ENCODE measurements at regions not wholly inside any gene's neighbourhood (a gene's known extent, or its start where the extent isn't known, plus 50 kb on each side); places are given as distances from the start of the nearest gene placed in this dataset.
A peak's percentile ranks its signal among the peaks of the same experiment; 100 is the strongest.
"Not testable (repeated sequence)": the region's sequence is repeated elsewhere in the genome, so short reads cannot be mapped to it uniquely, and the experiment has no call there.

DNA sequence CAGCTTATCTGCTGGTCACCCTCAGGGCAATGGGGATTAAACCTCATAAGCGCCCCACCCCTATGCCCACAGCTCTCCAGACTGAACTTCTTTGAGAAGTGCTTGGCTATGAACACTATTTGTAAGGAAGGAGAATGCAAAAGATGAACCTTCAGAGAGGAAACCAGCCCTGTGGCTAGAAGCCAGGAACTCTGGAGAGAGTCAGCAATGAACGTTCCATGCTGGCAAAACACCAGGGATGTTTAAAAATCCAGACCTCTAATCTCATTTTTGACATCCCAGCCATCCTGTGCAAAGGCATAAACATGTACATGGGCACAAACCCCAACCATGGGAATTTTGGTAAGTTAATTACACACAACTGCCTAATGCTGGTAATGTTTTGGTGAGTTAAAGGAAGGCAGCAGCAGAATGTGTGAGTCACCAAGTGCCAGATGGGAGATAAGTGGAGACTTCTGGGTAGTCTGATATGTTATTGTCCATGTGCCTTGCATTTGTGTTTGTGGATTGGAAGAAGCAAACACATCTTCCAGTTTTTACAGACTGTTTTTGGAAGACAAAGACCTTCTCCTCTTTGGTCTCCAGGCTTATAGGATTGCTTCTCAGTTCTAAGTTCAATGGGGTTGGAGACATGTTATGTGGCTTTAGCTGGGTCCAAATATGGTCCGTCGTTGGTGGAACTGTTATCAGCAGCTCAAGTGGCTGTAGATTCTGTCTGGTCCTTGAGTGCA lies 174.1 kb upstream of the ETV3 start:
- TF ChIP-seq, protein P1, sequence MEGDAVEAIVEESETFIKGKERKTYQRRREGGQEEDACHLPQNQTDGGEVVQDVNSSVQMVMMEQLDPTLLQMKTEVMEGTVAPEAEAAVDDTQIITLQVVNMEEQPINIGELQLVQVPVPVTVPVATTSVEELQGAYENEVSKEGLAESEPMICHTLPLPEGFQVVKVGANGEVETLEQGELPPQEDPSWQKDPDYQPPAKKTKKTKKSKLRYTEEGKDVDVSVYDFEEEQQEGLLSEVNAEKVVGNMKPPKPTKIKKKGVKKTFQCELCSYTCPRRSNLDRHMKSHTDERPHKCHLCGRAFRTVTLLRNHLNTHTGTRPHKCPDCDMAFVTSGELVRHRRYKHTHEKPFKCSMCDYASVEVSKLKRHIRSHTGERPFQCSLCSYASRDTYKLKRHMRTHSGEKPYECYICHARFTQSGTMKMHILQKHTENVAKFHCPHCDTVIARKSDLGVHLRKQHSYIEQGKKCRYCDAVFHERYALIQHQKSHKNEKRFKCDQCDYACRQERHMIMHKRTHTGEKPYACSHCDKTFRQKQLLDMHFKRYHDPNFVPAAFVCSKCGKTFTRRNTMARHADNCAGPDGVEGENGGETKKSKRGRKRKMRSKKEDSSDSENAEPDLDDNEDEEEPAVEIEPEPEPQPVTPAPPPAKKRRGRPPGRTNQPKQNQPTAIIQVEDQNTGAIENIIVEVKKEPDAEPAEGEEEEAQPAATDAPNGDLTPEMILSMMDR (IDR thresholded peaks at IDR 0.05; ENCODE audit: extremely low read depth, missing control alignments) = no peak
- no peak for DNase-seq (ENCODE audit: low spot score)

DNA sequence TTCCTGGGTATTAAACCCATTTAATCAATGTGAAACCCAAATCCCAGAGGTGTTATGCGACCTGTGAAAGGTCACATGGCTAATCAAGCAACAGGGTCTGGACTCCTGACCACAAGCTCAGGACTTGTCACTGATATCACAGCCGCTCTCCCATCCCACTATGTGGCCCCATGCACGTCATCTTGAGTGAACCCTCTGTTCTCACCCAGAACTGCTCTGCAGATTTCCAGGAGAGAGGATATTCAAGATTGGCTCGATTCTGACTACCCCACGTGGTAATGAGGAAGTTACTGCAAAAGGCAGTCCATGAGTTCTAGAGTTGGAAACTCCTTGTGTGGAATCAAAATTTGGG lies 173.5 kb upstream of the ETV3 start:
- TF ChIP-seq, protein P1 (IDR thresholded peaks at IDR 0.05; ENCODE audit: extremely low read depth, missing control alignments) = no peak
- DNase-seq (ENCODE audit: low spot score) = no peak

GRCh38 chr1:157310805-157311729 lies 172.9 kb upstream of the ETV3 start:
- TF ChIP-seq, protein P1 (IDR thresholded peaks at IDR 0.05; ENCODE audit: extremely low read depth, missing control alignments) = peak; percentile 30
- not testable (repeated sequence) for DNase-seq (ENCODE audit: low spot score)

GRCh38 chr1:157310401-157310800 lies 172.2 kb upstream of the ETV3 start:
- no peak for DNase-seq (ENCODE audit: low spot score)
- TF ChIP-seq, protein P1 (IDR thresholded peaks at IDR 0.05; ENCODE audit: extremely low read depth, missing control alignments) = no peak

- TF ChIP-seq, protein P1 (IDR thresholded peaks at IDR 0.05; ENCODE audit: extremely low read depth, missing control alignments) = no peak
These were observed 169.3 kb upstream of the ETV3 start for GRCh38 chr1:157307491-157307890.

DNA sequence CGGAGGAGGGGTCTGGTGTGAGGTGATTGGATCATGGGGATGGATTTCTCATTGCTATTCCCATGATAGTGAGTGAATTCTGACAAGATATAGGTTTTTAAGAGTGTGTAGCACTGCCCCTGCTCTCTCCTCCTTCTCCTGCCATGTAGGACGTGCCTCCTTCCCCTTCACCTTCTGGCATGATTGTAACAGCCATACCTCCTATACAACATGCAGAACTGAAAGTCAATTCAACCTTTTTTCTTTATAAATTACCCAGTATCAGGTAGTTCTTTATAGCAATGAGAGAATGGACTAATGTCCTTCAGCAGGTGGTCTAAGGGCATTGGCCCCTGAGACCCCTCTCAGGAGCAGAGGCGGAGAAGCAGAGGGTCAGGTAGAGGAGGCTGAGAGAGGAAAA lies 168.7 kb upstream of the ETV3 start:
- DNase-seq (ENCODE audit: low spot score) = no peak
- TF ChIP-seq, protein P1 (IDR thresholded peaks at IDR 0.05; ENCODE audit: extremely low read depth, missing control alignments) = no peak

More at GRCh38 chr1:157307491-157307890, 169.3 kb upstream of the ETV3 start:
- peak; percentile 25 for DNase-seq (ENCODE audit: low spot score)

- DNase-seq (ENCODE audit: low spot score) = no peak
- TF ChIP-seq, protein P1 (IDR thresholded peaks at IDR 0.05; ENCODE audit: extremely low read depth, missing control alignments) = no peak
These were observed 166.1 kb upstream of the ETV3 start for GRCh38 chr1:157304271-157304670.

Measured in GM20000 (cell line).